ENCODE measurements at regions not wholly inside any gene's neighbourhood (a gene's known extent, or its start where the extent isn't known, plus 50 kb on each side); places are given as distances from the start of the nearest gene placed in this dataset.

DNA sequence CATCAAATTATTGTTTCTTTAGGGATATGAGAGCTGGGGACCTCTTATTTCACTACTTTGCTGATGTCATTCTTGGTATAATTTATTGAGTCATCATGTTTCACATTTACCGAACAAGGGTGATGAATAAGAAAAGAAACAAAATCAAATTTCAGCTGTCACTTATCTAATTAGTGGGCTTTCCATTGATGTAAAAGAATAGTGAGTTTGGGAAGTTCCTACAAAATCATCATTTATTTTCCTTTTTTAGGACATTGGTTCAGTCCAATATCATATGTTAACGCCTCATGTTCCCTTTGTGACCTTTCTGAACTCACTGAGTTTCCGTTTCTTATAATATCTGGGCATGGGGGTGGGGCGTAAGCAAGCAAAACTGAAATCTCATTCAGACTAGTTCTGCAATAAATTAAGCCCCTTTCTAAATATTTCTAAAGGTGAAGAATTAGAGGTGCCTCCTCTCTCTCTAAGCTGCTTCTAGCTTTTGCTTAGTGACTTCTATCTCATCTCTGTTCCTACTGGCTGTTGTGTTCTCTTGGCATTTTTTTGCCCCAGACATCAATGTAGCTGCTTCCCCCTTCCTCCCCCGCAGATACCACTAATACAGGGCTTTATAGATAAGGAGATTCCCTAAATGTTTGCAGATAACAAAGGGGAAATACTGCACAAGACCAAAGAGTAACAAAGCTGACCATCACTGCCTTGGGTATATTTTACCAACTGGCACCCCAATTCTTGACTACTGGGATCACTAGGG, 238.0 kb upstream of the CTNNB1 start:
- H3K9ac ChIP-seq (ENCODE audit: low read depth in 1 of 2, low read length in 2 of 2) = no peak overlapping the region
- H3K4me3 ChIP-seq (ENCODE audit: low read depth in 1 of 2, low read length in 2 of 2) = no peak overlapping the region
- H3K36me3 ChIP-seq (ENCODE audit: control insufficient read depth in 1 of 2, insufficient read depth in 2 of 2, low read length in 2 of 2) = no peaks in the 10 kb centered on the region
- no peak overlapping the region for H3K27ac ChIP-seq (ENCODE audit: low read depth, low read length)
- H3K27me3 ChIP-seq (ENCODE audit: control insufficient read depth in 1 of 2, insufficient read depth in 2 of 2, low read length in 2 of 2) = no peaks in the 10 kb centered on the region
- peaks cover 0 to 8% of the 10 kb centered on the region in 2 donors for H3K9me3 ChIP-seq (ENCODE audit: control insufficient read depth in 1 of 2, low read length in 2 of 2)
- H3K4me1 ChIP-seq (ENCODE audit: control insufficient read depth in 1 of 2, insufficient read depth in 2 of 2, low read length in 2 of 2) = no peaks in the 10 kb centered on the region

DNA sequence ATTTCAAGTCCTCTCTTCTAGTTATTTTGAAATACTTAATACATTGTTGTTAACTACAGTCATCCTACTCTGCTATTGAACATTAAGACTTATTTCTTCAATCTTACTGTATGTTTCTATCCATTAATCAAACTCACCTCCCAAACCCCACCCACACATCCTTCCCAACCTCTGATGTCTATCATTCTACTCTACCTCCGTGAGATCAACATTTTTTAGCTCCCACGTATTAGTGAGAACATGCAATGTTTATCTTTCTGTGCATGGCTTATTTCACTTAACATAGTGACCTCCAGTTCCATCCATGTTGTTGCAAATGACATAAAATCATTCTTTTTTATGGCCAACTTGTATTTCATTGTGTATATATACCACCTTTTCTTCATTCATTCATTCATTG, 236.6 kb upstream of the CTNNB1 start:
- Histone ChIP-seq H3K9me3 (ENCODE audit: control insufficient read depth in 1 of 2, low read length in 2 of 2) (peaks cover 0 to 8% of the 10 kb centered on the region in 2 donors), H3K4me3 (ENCODE audit: low read depth in 1 of 2, low read length in 2 of 2) (no peak overlapping the region), H3K27me3 (ENCODE audit: control insufficient read depth in 1 of 2, insufficient read depth in 2 of 2, low read length in 2 of 2) (no peaks in the 10 kb centered on the region), H3K9ac (ENCODE audit: low read depth in 1 of 2, low read length in 2 of 2) (no peak overlapping the region), H3K36me3 (ENCODE audit: control insufficient read depth in 1 of 2, insufficient read depth in 2 of 2, low read length in 2 of 2) (no peaks in the 10 kb centered on the region), H3K4me1 (ENCODE audit: control insufficient read depth in 1 of 2, insufficient read depth in 2 of 2, low read length in 2 of 2) (no peaks in the 10 kb centered on the region), H3K27ac (ENCODE audit: low read depth, low read length) (no peak overlapping the region)

DNA sequence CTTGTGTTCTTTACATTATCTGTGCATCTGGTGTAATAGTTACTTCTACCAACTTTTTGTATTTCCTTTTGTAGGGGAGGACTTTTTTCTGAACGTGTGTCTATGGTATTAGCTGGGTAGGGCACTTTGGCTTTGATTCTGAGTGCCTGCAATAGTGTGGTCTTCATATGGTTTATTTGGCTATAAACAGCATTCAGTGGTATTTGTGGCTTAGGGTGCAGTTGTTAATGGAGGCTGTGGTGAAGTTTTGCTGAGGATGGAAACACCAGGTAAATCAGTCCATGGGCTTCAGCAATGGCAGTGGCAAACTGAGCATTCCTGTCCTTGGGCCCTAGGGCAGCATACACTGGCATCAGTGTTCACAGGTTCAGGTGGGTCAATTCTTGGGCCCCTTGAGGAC, 230.6 kb upstream of the CTNNB1 start:
- H3K27me3 ChIP-seq (ENCODE audit: control insufficient read depth in 1 of 2, insufficient read depth in 2 of 2, low read length in 2 of 2) = no peaks in the 10 kb centered on the region
- peaks cover 0 to 8% of the 10 kb centered on the region in 2 donors for H3K9me3 ChIP-seq (ENCODE audit: control insufficient read depth in 1 of 2, low read length in 2 of 2)
- no peak overlapping the region for H3K4me3 ChIP-seq (ENCODE audit: low read depth in 1 of 2, low read length in 2 of 2)
- no peaks in the 10 kb centered on the region for H3K36me3 ChIP-seq (ENCODE audit: control insufficient read depth in 1 of 2, insufficient read depth in 2 of 2, low read length in 2 of 2)
- H3K9ac ChIP-seq (ENCODE audit: low read depth in 1 of 2, low read length in 2 of 2) = no peak overlapping the region
- no peak overlapping the region for H3K27ac ChIP-seq (ENCODE audit: low read depth, low read length)
- peaks cover 22 to 24% of the 10 kb centered on the region in 2 donors for H3K4me1 ChIP-seq (ENCODE audit: control insufficient read depth in 1 of 2, insufficient read depth in 2 of 2, low read length in 2 of 2)

GRCh38 chr3:40969341-40969740, 230.0 kb upstream of the CTNNB1 start:
- H3K9me3 ChIP-seq (ENCODE audit: control insufficient read depth in 1 of 2, low read length in 2 of 2) = peaks cover 0 to 3% of the 10 kb centered on the region in 2 donors
- H3K4me1 ChIP-seq (ENCODE audit: control insufficient read depth in 1 of 2, insufficient read depth in 2 of 2, low read length in 2 of 2) = peaks cover 22 to 24% of the 10 kb centered on the region in 2 donors
- H3K36me3 ChIP-seq (ENCODE audit: control insufficient read depth in 1 of 2, insufficient read depth in 2 of 2, low read length in 2 of 2) = no peaks in the 10 kb centered on the region
- no peak overlapping the region for H3K27ac ChIP-seq (ENCODE audit: low read depth, low read length)
- H3K9ac ChIP-seq (ENCODE audit: low read depth in 1 of 2, low read length in 2 of 2) = no peak overlapping the region
- no peak overlapping the region for H3K4me3 ChIP-seq (ENCODE audit: low read depth in 1 of 2, low read length in 2 of 2)
- no peaks in the 10 kb centered on the region for H3K27me3 ChIP-seq (ENCODE audit: control insufficient read depth in 1 of 2, insufficient read depth in 2 of 2, low read length in 2 of 2)

GRCh38 chr3:40969756-40970466, 229.4 kb upstream of the CTNNB1 start:
- H3K36me3 ChIP-seq (ENCODE audit: control insufficient read depth in 1 of 2, insufficient read depth in 2 of 2, low read length in 2 of 2) = no peaks in the 10 kb centered on the region
- H3K9ac ChIP-seq (ENCODE audit: low read depth in 1 of 2, low read length in 2 of 2) = no peak overlapping the region
- no peak overlapping the region for H3K4me3 ChIP-seq (ENCODE audit: low read depth in 1 of 2, low read length in 2 of 2)
- H3K4me1 ChIP-seq (ENCODE audit: control insufficient read depth in 1 of 2, insufficient read depth in 2 of 2, low read length in 2 of 2) = peaks cover 22 to 24% of the 10 kb centered on the region in 2 donors
- H3K27me3 ChIP-seq (ENCODE audit: control insufficient read depth in 1 of 2, insufficient read depth in 2 of 2, low read length in 2 of 2) = no peaks in the 10 kb centered on the region
- no peak overlapping the region for H3K27ac ChIP-seq (ENCODE audit: low read depth, low read length)
- no peaks in the 10 kb centered on the region for H3K9me3 ChIP-seq (ENCODE audit: control insufficient read depth in 1 of 2, low read length in 2 of 2)

DNA sequence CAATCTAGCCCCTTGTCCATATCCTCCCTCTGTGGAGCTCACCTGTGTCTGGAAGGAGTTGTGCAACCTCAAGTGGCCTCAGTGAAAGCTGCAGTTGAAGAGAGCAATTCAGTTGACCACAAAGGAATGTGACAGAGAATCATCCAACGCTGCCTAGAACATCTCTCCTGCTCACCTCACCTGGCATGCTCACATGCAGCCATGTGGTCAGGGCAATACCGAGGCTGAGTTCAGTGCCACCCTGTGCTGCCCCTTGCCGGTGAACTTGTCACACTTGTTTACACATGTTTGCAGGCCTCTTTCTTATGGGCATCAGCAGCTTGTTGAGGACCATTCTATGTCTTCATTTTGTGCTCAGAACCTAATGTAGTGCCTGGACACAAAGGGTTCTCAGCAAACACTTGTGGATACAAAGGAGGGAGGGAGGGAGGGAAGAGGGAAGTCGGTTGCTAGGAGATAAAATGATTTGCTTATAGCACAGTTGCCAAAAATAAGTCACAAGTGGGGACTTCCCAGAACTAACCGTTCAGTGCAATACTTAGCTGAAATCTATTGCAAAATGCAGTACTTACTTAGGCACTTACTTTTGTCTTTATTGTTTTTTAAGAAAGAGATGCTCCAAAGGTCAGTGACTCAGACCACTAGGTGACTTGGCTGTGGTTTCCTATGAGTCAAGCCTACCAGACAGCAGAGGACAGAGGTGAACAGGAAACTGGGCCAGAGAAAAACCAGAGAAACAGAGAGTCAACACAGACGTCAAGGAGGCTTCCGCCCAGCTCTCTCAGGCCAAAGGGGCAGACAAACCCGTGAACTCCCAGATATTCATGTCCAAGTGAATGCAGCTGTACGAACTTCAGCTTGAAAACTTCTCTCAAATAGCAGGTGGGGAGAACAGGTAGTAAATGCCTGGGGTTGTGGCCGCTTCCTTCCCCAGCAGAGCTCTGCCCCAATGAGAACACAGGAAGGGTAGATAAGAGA, 227.8 kb upstream of the CTNNB1 start:
- Histone ChIP-seq H3K27me3 (ENCODE audit: control insufficient read depth in 1 of 2, insufficient read depth in 2 of 2, low read length in 2 of 2) (no peaks in the 10 kb centered on the region), H3K4me3 (ENCODE audit: low read depth in 1 of 2, low read length in 2 of 2) (no peak overlapping the region), H3K4me1 (ENCODE audit: control insufficient read depth in 1 of 2, insufficient read depth in 2 of 2, low read length in 2 of 2) (peaks cover 22 to 24% of the 10 kb centered on the region in 2 donors), H3K36me3 (ENCODE audit: control insufficient read depth in 1 of 2, insufficient read depth in 2 of 2, low read length in 2 of 2) (no peaks in the 10 kb centered on the region), H3K9me3 (ENCODE audit: control insufficient read depth in 1 of 2, low read length in 2 of 2) (no peaks in the 10 kb centered on the region), H3K9ac (ENCODE audit: low read depth in 1 of 2, low read length in 2 of 2) (no peak overlapping the region), H3K27ac (ENCODE audit: low read depth, low read length) (peak overlapping the region; percentile 43)

GRCh38 chr3:40972350-40972749, 227.0 kb upstream of the CTNNB1 start:
- Histone ChIP-seq H3K27ac (ENCODE audit: low read depth, low read length) (peak overlapping the region; percentile 43), H3K4me1 (ENCODE audit: control insufficient read depth in 1 of 2, insufficient read depth in 2 of 2, low read length in 2 of 2) (peaks cover 22 to 24% of the 10 kb centered on the region in 2 donors), H3K4me3 (ENCODE audit: low read depth in 1 of 2, low read length in 2 of 2) (no peak overlapping the region), H3K27me3 (ENCODE audit: control insufficient read depth in 1 of 2, insufficient read depth in 2 of 2, low read length in 2 of 2) (no peaks in the 10 kb centered on the region), H3K36me3 (ENCODE audit: control insufficient read depth in 1 of 2, insufficient read depth in 2 of 2, low read length in 2 of 2) (no peaks in the 10 kb centered on the region), H3K9ac (ENCODE audit: low read depth in 1 of 2, low read length in 2 of 2) (no peak overlapping the region), H3K9me3 (ENCODE audit: control insufficient read depth in 1 of 2, low read length in 2 of 2) (no peaks in the 10 kb centered on the region)

GRCh38 chr3:40973141-40973540, 226.2 kb upstream of the CTNNB1 start:
- no peak overlapping the region for H3K4me3 ChIP-seq (ENCODE audit: low read depth in 1 of 2, low read length in 2 of 2)
- H3K27ac ChIP-seq (ENCODE audit: low read depth, low read length) = no peak overlapping the region
- H3K9ac ChIP-seq (ENCODE audit: low read depth in 1 of 2, low read length in 2 of 2) = no peak overlapping the region
- no peaks in the 10 kb centered on the region for H3K36me3 ChIP-seq (ENCODE audit: control insufficient read depth in 1 of 2, insufficient read depth in 2 of 2, low read length in 2 of 2)
- H3K9me3 ChIP-seq (ENCODE audit: control insufficient read depth in 1 of 2, low read length in 2 of 2) = no peaks in the 10 kb centered on the region
- H3K27me3 ChIP-seq (ENCODE audit: control insufficient read depth in 1 of 2, insufficient read depth in 2 of 2, low read length in 2 of 2) = no peaks in the 10 kb centered on the region
- peaks cover 22 to 24% of the 10 kb centered on the region in 2 donors for H3K4me1 ChIP-seq (ENCODE audit: control insufficient read depth in 1 of 2, insufficient read depth in 2 of 2, low read length in 2 of 2)

GRCh38 chr3:40975711-40976121, 223.6 kb upstream of the CTNNB1 start:
- no peaks in the 10 kb centered on the region for H3K27me3 ChIP-seq (ENCODE audit: control insufficient read depth in 1 of 2, insufficient read depth in 2 of 2, low read length in 2 of 2)
- peaks cover 20% of the 10 kb centered on the region in 2 donors for H3K4me1 ChIP-seq (ENCODE audit: control insufficient read depth in 1 of 2, insufficient read depth in 2 of 2, low read length in 2 of 2)
- no peaks in the 10 kb centered on the region for H3K9me3 ChIP-seq (ENCODE audit: control insufficient read depth in 1 of 2, low read length in 2 of 2)
- H3K9ac ChIP-seq (ENCODE audit: low read depth in 1 of 2, low read length in 2 of 2) = no peak overlapping the region
- H3K27ac ChIP-seq (ENCODE audit: low read depth, low read length) = no peak overlapping the region
- no peaks in the 10 kb centered on the region for H3K36me3 ChIP-seq (ENCODE audit: control insufficient read depth in 1 of 2, insufficient read depth in 2 of 2, low read length in 2 of 2)
- H3K4me3 ChIP-seq (ENCODE audit: low read depth in 1 of 2, low read length in 2 of 2) = no peak overlapping the region
